ENCODE measurements at regions not wholly inside any gene's neighbourhood (a gene's known extent, or its start where the extent isn't known, plus 50 kb on each side); places are given as distances from the start of the nearest gene placed in this dataset.

- ChIA-PET CTCF (no interaction called here), POLR2A (no interaction called here)
- H3K27me3 ChIP-seq (ENCODE audit: control insufficient read depth, insufficient read depth, low read length) = no peaks in the 10 kb centered on the region
- TF ChIP-seq, protein P1, sequence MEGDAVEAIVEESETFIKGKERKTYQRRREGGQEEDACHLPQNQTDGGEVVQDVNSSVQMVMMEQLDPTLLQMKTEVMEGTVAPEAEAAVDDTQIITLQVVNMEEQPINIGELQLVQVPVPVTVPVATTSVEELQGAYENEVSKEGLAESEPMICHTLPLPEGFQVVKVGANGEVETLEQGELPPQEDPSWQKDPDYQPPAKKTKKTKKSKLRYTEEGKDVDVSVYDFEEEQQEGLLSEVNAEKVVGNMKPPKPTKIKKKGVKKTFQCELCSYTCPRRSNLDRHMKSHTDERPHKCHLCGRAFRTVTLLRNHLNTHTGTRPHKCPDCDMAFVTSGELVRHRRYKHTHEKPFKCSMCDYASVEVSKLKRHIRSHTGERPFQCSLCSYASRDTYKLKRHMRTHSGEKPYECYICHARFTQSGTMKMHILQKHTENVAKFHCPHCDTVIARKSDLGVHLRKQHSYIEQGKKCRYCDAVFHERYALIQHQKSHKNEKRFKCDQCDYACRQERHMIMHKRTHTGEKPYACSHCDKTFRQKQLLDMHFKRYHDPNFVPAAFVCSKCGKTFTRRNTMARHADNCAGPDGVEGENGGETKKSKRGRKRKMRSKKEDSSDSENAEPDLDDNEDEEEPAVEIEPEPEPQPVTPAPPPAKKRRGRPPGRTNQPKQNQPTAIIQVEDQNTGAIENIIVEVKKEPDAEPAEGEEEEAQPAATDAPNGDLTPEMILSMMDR (IDR thresholded peaks at IDR 0.05; ENCODE audit: low read depth, low read length) = no peak
- DNase-seq (ENCODE audit: low read depth, low spot score) = no peak
- H3K9me3 ChIP-seq (ENCODE audit: control insufficient read depth, insufficient read depth, low read length) = no peaks in the 10 kb centered on the region
- no peak overlapping the region for H3K4me3 ChIP-seq (ENCODE audit: low read depth, low read length)
- no peak overlapping the region for H3K27ac ChIP-seq (ENCODE audit: low read depth, low read length)
Observed at GRCh38 chr18:60676815-60677214, 304.2 kb upstream of the MC4R start.

GRCh38 chr18:60684843-60685513 is 312.4 kb upstream of the MC4R start:
- ChIA-PET CTCF (interaction anchor here (0.7 to 2.1 kb wide), 6 partner anchors 17 to 818 kb away, joined by 3 to 23 read pairs (median 3); no protein-coding TSS in a partner anchor), POLR2A (no interaction called here)
- TF ChIP-seq, protein P1 (IDR thresholded peaks at IDR 0.05; ENCODE audit: low read depth, low read length) = peak; percentile 58
- Histone ChIP-seq H3K9me3 (ENCODE audit: control insufficient read depth, insufficient read depth, low read length) (no peaks in the 10 kb centered on the region), H3K27me3 (ENCODE audit: control insufficient read depth, insufficient read depth, low read length) (no peaks in the 10 kb centered on the region), H3K27ac (ENCODE audit: low read depth, low read length) (no peak overlapping the region), H3K4me3 (ENCODE audit: low read depth, low read length) (no peak overlapping the region)
- no peak for DNase-seq (ENCODE audit: low read depth, low spot score)

DNA sequence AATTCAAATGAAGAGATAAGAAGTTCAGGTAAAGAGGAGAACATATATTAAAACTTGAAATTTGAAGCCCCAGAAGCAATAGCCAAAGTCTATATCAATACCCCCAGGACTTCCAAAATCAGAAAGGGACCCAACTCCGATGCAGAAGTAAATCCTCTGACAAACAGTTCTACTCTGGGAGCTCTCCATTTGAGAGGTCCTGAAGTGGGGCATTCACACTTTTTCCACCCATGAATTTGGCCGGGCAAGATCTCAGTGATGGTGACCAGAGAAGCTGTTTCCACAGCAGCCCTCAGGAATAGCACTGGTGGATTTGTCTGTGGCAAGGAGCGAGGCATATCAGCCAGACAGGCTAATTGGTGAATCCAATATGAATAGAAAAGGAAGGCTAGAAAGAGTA is 313.6 kb upstream of the MC4R start:
- Histone ChIP-seq H3K9me3 (ENCODE audit: control insufficient read depth, insufficient read depth, low read length) (no peaks in the 10 kb centered on the region), H3K27ac (ENCODE audit: low read depth, low read length) (no peak overlapping the region), H3K4me3 (ENCODE audit: low read depth, low read length) (no peak overlapping the region), H3K27me3 (ENCODE audit: control insufficient read depth, insufficient read depth, low read length) (no peaks in the 10 kb centered on the region)
- POLR2A ChIA-PET = no interaction called here
- TF ChIP-seq, protein P1 (IDR thresholded peaks at IDR 0.05; ENCODE audit: low read depth, low read length) = no peak
- DNase-seq (ENCODE audit: low read depth, low spot score) = no peak
- CTCF ChIA-PET = interaction anchor here (1.1 to 2.1 kb wide), 2 partner anchors 698 to 814 kb away, joined by 3 to 7 read pairs; no protein-coding TSS in a partner anchor

GRCh38 chr18:60691061-60691460 is 318.5 kb upstream of the MC4R start:
- H3K27me3 ChIP-seq (ENCODE audit: control insufficient read depth, insufficient read depth, low read length) = no peaks in the 10 kb centered on the region
- ChIA-PET CTCF (interaction anchor here (0.6 kb wide), 1 partner anchor 245 kb away, joined by 5 read pairs; no protein-coding TSS in a partner anchor), POLR2A (no interaction called here)
- no peaks in the 10 kb centered on the region for H3K9me3 ChIP-seq (ENCODE audit: control insufficient read depth, insufficient read depth, low read length)
- no peak for DNase-seq (ENCODE audit: low read depth, low spot score)
- TF ChIP-seq, protein P1 (IDR thresholded peaks at IDR 0.05; ENCODE audit: low read depth, low read length) = no peak
- H3K27ac ChIP-seq (ENCODE audit: low read depth, low read length) = no peak overlapping the region
- no peak overlapping the region for H3K4me3 ChIP-seq (ENCODE audit: low read depth, low read length)

- Histone ChIP-seq H3K27ac (ENCODE audit: low read depth, low read length) (no peak overlapping the region), H3K27me3 (ENCODE audit: control insufficient read depth, insufficient read depth, low read length) (no peaks in the 10 kb centered on the region), H3K9me3 (ENCODE audit: control insufficient read depth, insufficient read depth, low read length) (no peaks in the 10 kb centered on the region), H3K4me3 (ENCODE audit: low read depth, low read length) (no peak overlapping the region)
- DNase-seq (ENCODE audit: low read depth, low spot score) = no peak
- TF ChIP-seq, protein P1 (IDR thresholded peaks at IDR 0.05; ENCODE audit: low read depth, low read length) = no peak
- POLR2A ChIA-PET = no interaction called here
- CTCF ChIA-PET = no interaction called here
Observed at GRCh38 chr18:60693426-60693825, 320.9 kb upstream of the MC4R start.

All from AG04450 (cell line).